HCT116 (cell line): ENCODE measurements at regions not wholly inside any gene's neighbourhood (a gene's known extent, or its start where the extent isn't known, plus 50 kb on each side); places are given as distances from the start of the nearest gene placed in this dataset.

ENCODE experiments used
- ATAC-seq: fragments of 200-7000 bp; cut with Tn5 transposase; 2 replicates; pipeline ENCODE4 v1.9.1; 2020; ENCODE audit warnings: mild to moderate bottlenecking, moderate library complexity
- BruUV-seq: library from RNA; stranded (reverse); fragments of 400-500 nt; replicated peaks from 2 replicates; lab custom pipeline; 2021; lab: Mats Ljungman, UMichigan
- CTCF ChIA-PET: fragments of 300-600 bp; sonication (Branson Sonifier 250); formaldehyde crosslinking; loops from one replicate; lab custom pipeline; 2021; ENCODE audit warnings: antibody characterized with exemption; lab: Charles Lee
- POLR2A ChIA-PET: fragments of 300-600, 350-600 bp; sonication (Branson Sonifier 250); formaldehyde crosslinking; loops from one replicate; lab custom pipeline; 2021; ENCODE audit warnings: antibody characterized with exemption; lab: Charles Lee
- RAD21 ChIA-PET, 2 experiments: fragments of 300-600 bp; sonication (Branson Sonifier 250); formaldehyde crosslinking; loops; one replicate each; lab custom pipeline; 2023; ENCODE audit warnings: low total read pairs in 2 of 2; ENCODE audit not compliant: uncharacterized antibody in 2 of 2, unreplicated experiment in 2 of 2, low non-redundant PET in 1 of 2; lab: Charles Lee
- DNase-seq: peaks from one replicate; pipeline ENCODE4 v3.0.0-alpha.2; 2010; ENCODE audit warnings: low read depth, low spot score
- H2AFZ ChIP-seq: fragments of 200-600 bp; shearing (Covaris generic), sonication (generic); 2 replicates; pipeline ENCODE4 v1.6.1; 2017; ENCODE audit warnings: low read depth, mixed run types, mixed read lengths, antibody characterized with exemption, low read length; ENCODE audit not compliant: poor library complexity, severe bottlenecking
- H3K27ac ChIP-seq: 2 replicates; pipeline ENCODE4 v1.5.1; 2012; ENCODE audit warnings: low read depth, low read length
- H3K27me3 ChIP-seq: fragments of 200-600 bp; sonication (generic); 2 replicates; pipeline ENCODE4 v1.6.1; 2016; ENCODE audit warnings: mixed run types, low read length, mixed read lengths; ENCODE audit not compliant: insufficient read depth
- H3K36me3 ChIP-seq, 2 experiments: fragments of 200-500 bp in 1 of 2; fragments of 200-600 bp in 1 of 2; sonication (Bioruptor generic) in 1 of 2; sonication (generic) in 1 of 2; 2 replicates each; pipeline versions ENCODE4 v1.5.1 to v1.6.1; 2014 to 2016; ENCODE audit warnings: low read length in 2 of 2, inconsistent platforms in 1 of 2, mixed read lengths in 1 of 2, mixed run types in 1 of 2; ENCODE audit not compliant: insufficient read depth in 2 of 2, control insufficient read depth in 1 of 2
- H3K4me1 ChIP-seq, 2 experiments: fragments of 200-600 bp in 1 of 2; sonication (generic) in 1 of 2; 2 replicates each; pipeline versions ENCODE4 v1.5.1 to v1.6.1; 2012 to 2017; ENCODE audit warnings: low read length in 2 of 2, inconsistent platforms in 1 of 2, mild to moderate bottlenecking in 1 of 2, mixed read lengths in 1 of 2, mixed run types in 1 of 2, moderate library complexity in 1 of 2; ENCODE audit not compliant: insufficient read depth in 2 of 2, control insufficient read depth in 1 of 2
- H3K4me2 ChIP-seq: fragments of 200-600 bp; sonication (generic); 2 replicates; pipeline ENCODE4 v1.6.1; 2017; ENCODE audit warnings: mixed run types, low read length, mixed read lengths
- H3K4me3 ChIP-seq, 2 experiments: fragments of 200-600 bp in 1 of 2; sonication (generic) in 1 of 2; replicated peaks in 1 of 2; 2 replicates each; pipeline ENCODE4 v1.5.1; 2011 to 2016; ENCODE audit warnings: low read length in 2 of 2, control low read depth in 1 of 2, low read depth in 1 of 2, mild to moderate bottlenecking in 1 of 2, mixed read lengths in 1 of 2, mixed run types in 1 of 2
- H3K79me2 ChIP-seq: fragments of 200-600 bp; sonication (generic); 2 replicates; pipeline ENCODE4 v1.6.1; 2017; ENCODE audit warnings: mild to moderate bottlenecking, mixed run types, low read length, moderate library complexity, mixed read lengths; ENCODE audit not compliant: insufficient read depth
- H3K9ac ChIP-seq: fragments of 200-600 bp; sonication (generic); 2 replicates; pipeline ENCODE4 v1.6.1; 2016; ENCODE audit warnings: low read length, mixed read lengths
- H3K9me2 ChIP-seq: fragments of 200-600 bp; sonication (generic), shearing (Covaris generic); 2 replicates; pipeline ENCODE4 v1.6.1; 2017; ENCODE audit warnings: mixed run types, mild to moderate bottlenecking, moderate library complexity; ENCODE audit not compliant: insufficient read depth
- H3K9me3 ChIP-seq, 2 experiments: fragments of 200-500 bp in 1 of 2; fragments of 200-600 bp in 1 of 2; sonication (Bioruptor generic) in 1 of 2; sonication (generic) in 1 of 2; 2 replicates each; pipeline ENCODE4 v1.6.1; 2014 to 2017; ENCODE audit warnings: low read length in 2 of 2, mixed read lengths in 2 of 2, inconsistent platforms in 1 of 2, low read depth in 1 of 2, mild to moderate bottlenecking in 1 of 2, mixed run types in 1 of 2, moderate library complexity in 1 of 2; ENCODE audit not compliant: control insufficient read depth in 1 of 2, insufficient read depth in 1 of 2
- H4K20me1 ChIP-seq: fragments of 200-600 bp; sonication (generic), shearing (Covaris generic); 2 replicates; pipeline ENCODE4 v1.6.1; 2017; ENCODE audit warnings: mixed run types, mild to moderate bottlenecking, moderate library complexity; ENCODE audit not compliant: insufficient read depth
- CEBPB ChIP-seq: IDR thresholded peaks from 2 replicates; pipeline ENCODE4 v1.6.1; 2012; ENCODE audit warnings: low read depth
- CTCF ChIP-seq, 3 experiments: fragments of 200-600 bp in 1 of 3; sonication (generic) in 1 of 3; IDR thresholded peaks in 2 of 3; conservative IDR thresholded peaks in 1 of 3; 2 replicates each; pipeline ENCODE4 v1.5.1; 2012 to 2017; ENCODE audit warnings: low read depth in 2 of 3, low read length in 2 of 3, antibody characterized with exemption in 1 of 3, borderline replicate concordance in 1 of 3, control low read depth in 1 of 3, mild to moderate bottlenecking in 1 of 3, mixed read lengths in 1 of 3, mixed run types in 1 of 3, moderate library complexity in 1 of 3; ENCODE audit not compliant: insufficient read depth in 1 of 3
- EGR1 ChIP-seq: IDR thresholded peaks from 2 replicates; pipeline ENCODE4 v1.6.1; 2012; ENCODE audit warnings: low read depth
- EZH2phosphoT487 ChIP-seq: fragments of 200-600 bp; IDR thresholded peaks from 2 replicates; pipeline ENCODE4 v1.6.1; 2018; ENCODE audit warnings: antibody characterized with exemption, borderline replicate concordance
- FOSL1 ChIP-seq: IDR thresholded peaks from 2 replicates; pipeline ENCODE4 v1.6.1; 2012; ENCODE audit warnings: low read depth
- MAX ChIP-seq: IDR thresholded peaks from 2 replicates; pipeline ENCODE4 v1.6.1; 2012
- POLR2A ChIP-seq: IDR thresholded peaks from 2 replicates; pipeline ENCODE4 v1.7.0; 2011; ENCODE audit warnings: borderline replicate concordance; ENCODE audit not compliant: insufficient read depth, insufficient read length; ENCODE audit errors: extremely low read depth
- POLR2AphosphoS5 ChIP-seq: IDR thresholded peaks from 2 replicates; pipeline ENCODE4 v1.6.1; 2011; ENCODE audit warnings: mild to moderate bottlenecking, low read depth, low read length, moderate library complexity
- RAD21 ChIP-seq: IDR thresholded peaks from 2 replicates; pipeline ENCODE4 v1.6.1; 2012; ENCODE audit warnings: low read depth, mild to moderate bottlenecking
- SIN3A ChIP-seq: IDR thresholded peaks from 2 replicates; pipeline ENCODE4 v1.6.1; 2012; ENCODE audit warnings: low read depth
- SP1 ChIP-seq: IDR thresholded peaks from 2 replicates; pipeline ENCODE4 v1.6.1; 2012; ENCODE audit warnings: low read depth
- SRF ChIP-seq: IDR thresholded peaks from 2 replicates; pipeline ENCODE4 v1.6.1; 2012; ENCODE audit warnings: low read depth
- YY1 ChIP-seq: IDR thresholded peaks from 2 replicates; pipeline ENCODE4 v1.6.1; 2011; ENCODE audit warnings: low read length, low read depth, moderate library complexity, mild to moderate bottlenecking; ENCODE audit not compliant: insufficient replicate concordance; ENCODE audit errors: extremely low read depth
- ZFX ChIP-seq: fragments of 450-650 bp; IDR thresholded peaks from 2 replicates; pipeline ENCODE4 v1.6.1; 2017
- ZNF274 ChIP-seq: fragments of 200-500 bp; sonication (Bioruptor generic); IDR thresholded peaks from 2 replicates; pipeline ENCODE4 v1.6.1; 2014; ENCODE audit warnings: mild to moderate bottlenecking, low read depth, low read length, inconsistent platforms
- intact Hi-C: fragments of 100-400 bp; cut with micrococcal nuclease; formaldehyde crosslinking; loops from 2 replicates; pipeline ENCODE4 v1.10.0; 2022
- TF ChIP-seq, protein P1 (sequence below): IDR thresholded peaks from 2 replicates; pipeline ENCODE4 v1.6.1; 2012; ENCODE audit warnings: low read depth
- TF ChIP-seq, protein P2 (sequence below): IDR thresholded peaks from 2 replicates; pipeline ENCODE4 v1.6.1; 2012
- TF ChIP-seq, protein P3 (sequence below): IDR thresholded peaks from 2 replicates; pipeline ENCODE4 v1.6.1; 2011; ENCODE audit warnings: mild to moderate bottlenecking, low read length, moderate library complexity; ENCODE audit not compliant: insufficient replicate concordance; ENCODE audit errors: extremely low read depth

DNA sequence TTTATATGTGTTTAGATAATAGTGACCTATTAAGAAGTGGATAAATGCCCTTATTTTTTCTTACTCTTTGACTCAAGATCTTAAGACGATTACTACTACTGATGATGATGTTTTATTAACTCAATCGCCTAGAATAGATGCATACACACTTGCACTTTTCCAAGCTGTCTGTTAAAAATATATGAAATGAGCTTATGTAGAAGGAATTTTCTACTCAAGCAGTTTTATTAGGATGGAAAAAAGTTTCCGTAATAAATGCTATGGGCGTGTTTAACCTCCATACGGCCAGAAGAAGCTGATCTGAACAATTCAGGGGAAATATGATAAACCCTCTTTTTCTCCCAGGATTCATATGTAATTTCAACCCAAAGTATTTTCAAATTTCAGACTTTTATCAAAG, 455.7 kb upstream of the MPDZ start:
- ATAC-seq: no peak
- H3K36me3 ChIP-seq: no peaks in the 10 kb centered on the region
- no peak overlapping the region for H3K4me3 ChIP-seq
- H3K9ac ChIP-seq: no peak overlapping the region
- H3K79me2 ChIP-seq: no peaks in the 10 kb centered on the region
- H3K27ac ChIP-seq: no peak overlapping the region
- ChIA-PET CTCF (no interaction called here), RAD21 (no interaction called here), POLR2A (no interaction called here)
- TF ChIP-seq ZNF274 (no peak), MAX (no peak), POLR2AphosphoS5 (no peak), FOSL1 (no peak), EZH2phosphoT487 (no peak), CEBPB (no peak), SIN3A (no peak), ZFX (no peak), RAD21 (no peak), SP1 (no peak), EGR1 (no peak), SRF (no peak), CTCF (IDR thresholded peaks at IDR 0.05 in 2 of 3, conservative IDR thresholded peaks at IDR 0.05 in 1 of 3; ENCODE audit: borderline replicate concordance in 1 of 3, insufficient read depth in 1 of 3, low read depth in 2 of 3, low read length in 2 of 3) (no peak), POLR2A (no peak), YY1 (no peak)
- TF ChIP-seq, protein P1, sequence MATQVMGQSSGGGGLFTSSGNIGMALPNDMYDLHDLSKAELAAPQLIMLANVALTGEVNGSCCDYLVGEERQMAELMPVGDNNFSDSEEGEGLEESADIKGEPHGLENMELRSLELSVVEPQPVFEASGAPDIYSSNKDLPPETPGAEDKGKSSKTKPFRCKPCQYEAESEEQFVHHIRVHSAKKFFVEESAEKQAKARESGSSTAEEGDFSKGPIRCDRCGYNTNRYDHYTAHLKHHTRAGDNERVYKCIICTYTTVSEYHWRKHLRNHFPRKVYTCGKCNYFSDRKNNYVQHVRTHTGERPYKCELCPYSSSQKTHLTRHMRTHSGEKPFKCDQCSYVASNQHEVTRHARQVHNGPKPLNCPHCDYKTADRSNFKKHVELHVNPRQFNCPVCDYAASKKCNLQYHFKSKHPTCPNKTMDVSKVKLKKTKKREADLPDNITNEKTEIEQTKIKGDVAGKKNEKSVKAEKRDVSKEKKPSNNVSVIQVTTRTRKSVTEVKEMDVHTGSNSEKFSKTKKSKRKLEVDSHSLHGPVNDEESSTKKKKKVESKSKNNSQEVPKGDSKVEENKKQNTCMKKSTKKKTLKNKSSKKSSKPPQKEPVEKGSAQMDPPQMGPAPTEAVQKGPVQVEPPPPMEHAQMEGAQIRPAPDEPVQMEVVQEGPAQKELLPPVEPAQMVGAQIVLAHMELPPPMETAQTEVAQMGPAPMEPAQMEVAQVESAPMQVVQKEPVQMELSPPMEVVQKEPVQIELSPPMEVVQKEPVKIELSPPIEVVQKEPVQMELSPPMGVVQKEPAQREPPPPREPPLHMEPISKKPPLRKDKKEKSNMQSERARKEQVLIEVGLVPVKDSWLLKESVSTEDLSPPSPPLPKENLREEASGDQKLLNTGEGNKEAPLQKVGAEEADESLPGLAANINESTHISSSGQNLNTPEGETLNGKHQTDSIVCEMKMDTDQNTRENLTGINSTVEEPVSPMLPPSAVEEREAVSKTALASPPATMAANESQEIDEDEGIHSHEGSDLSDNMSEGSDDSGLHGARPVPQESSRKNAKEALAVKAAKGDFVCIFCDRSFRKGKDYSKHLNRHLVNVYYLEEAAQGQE: no peak
- TF ChIP-seq, protein P2, sequence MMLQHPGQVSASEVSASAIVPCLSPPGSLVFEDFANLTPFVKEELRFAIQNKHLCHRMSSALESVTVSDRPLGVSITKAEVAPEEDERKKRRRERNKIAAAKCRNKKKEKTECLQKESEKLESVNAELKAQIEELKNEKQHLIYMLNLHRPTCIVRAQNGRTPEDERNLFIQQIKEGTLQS: no peak
- TF ChIP-seq, protein P3, sequence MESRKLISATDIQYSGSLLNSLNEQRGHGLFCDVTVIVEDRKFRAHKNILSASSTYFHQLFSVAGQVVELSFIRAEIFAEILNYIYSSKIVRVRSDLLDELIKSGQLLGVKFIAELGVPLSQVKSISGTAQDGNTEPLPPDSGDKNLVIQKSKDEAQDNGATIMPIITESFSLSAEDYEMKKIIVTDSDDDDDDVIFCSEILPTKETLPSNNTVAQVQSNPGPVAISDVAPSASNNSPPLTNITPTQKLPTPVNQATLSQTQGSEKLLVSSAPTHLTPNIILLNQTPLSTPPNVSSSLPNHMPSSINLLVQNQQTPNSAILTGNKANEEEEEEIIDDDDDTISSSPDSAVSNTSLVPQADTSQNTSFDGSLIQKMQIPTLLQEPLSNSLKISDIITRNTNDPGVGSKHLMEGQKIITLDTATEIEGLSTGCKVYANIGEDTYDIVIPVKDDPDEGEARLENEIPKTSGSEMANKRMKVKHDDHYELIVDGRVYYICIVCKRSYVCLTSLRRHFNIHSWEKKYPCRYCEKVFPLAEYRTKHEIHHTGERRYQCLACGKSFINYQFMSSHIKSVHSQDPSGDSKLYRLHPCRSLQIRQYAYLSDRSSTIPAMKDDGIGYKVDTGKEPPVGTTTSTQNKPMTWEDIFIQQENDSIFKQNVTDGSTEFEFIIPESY: no peak
- DNase-seq: no peak
- no peak overlapping the region for H3K4me2 ChIP-seq
- no peaks in the 10 kb centered on the region for H3K4me1 ChIP-seq
- no TSS peak for BruUV-seq
- peaks cover 0 to 2% of the 10 kb centered on the region in 2 experiments; a peak in 2 of 4 replicates for H3K9me3 ChIP-seq
- intact Hi-C loops: no loop called here
- no peaks in the 10 kb centered on the region for H3K27me3 ChIP-seq
- H4K20me1 ChIP-seq: no peaks in the 10 kb centered on the region
- H3K9me2 ChIP-seq: no peaks in the 10 kb centered on the region
- H2AFZ ChIP-seq: no peak overlapping the region
